Omental fat pad (tissue), 3 donors: ENCODE measurements at regions not wholly inside any gene's neighbourhood (a gene's known extent, or its start where the extent isn't known, plus 50 kb on each side); places are given as distances from the start of the nearest gene placed in this dataset.
"Not testable (repeated sequence)": the region's sequence is repeated elsewhere in the genome, so short reads cannot be mapped to it uniquely, and the experiment has no call there.

ENCODE experiments used
- ATAC-seq: fragments of 150-250 bp; one replicate; pipeline ENCODE4 v1.9.1; 2016; ENCODE audit warnings: mild to moderate bottlenecking, moderate library complexity; ENCODE audit not compliant: low FRiP score
- DNase-seq: peaks from one replicate; pipeline ENCODE4 v3.0.0-alpha.2; 2019; ENCODE audit warnings: low spot score
- TF ChIP-seq, protein P1 (sequence below), 3 donors: fragments of 450-650 bp; IDR thresholded peaks; one replicate each; pipeline ENCODE4 v1.5.1; 2016 to 2017; ENCODE audit warnings: antibody characterized with exemption in 3 of 3, mild to moderate bottlenecking in 3 of 3, moderate library complexity in 2 of 3

DNA sequence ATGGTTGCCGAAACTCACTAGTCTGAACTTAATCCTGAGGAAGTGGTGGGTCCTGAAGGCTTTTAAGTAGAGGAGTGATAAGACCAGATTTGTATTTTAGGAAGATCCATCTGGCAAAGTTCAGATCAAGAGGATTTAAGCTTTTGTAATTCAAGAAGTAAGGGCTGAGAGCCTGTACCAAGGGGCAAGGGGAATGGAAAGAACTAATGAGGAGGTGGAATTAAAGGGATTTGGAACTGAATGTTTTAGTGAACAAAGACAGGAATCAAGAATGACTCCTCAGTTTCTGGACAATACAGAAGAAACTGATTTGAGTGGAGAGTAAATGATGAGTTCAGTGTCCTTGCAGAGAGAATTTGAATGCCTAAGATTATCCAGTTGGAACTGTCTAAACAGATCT lies 249.0 kb downstream of the C7orf25 start:
- DNase-seq (no peak), ATAC-seq (no peak)
- TF ChIP-seq, protein P1, sequence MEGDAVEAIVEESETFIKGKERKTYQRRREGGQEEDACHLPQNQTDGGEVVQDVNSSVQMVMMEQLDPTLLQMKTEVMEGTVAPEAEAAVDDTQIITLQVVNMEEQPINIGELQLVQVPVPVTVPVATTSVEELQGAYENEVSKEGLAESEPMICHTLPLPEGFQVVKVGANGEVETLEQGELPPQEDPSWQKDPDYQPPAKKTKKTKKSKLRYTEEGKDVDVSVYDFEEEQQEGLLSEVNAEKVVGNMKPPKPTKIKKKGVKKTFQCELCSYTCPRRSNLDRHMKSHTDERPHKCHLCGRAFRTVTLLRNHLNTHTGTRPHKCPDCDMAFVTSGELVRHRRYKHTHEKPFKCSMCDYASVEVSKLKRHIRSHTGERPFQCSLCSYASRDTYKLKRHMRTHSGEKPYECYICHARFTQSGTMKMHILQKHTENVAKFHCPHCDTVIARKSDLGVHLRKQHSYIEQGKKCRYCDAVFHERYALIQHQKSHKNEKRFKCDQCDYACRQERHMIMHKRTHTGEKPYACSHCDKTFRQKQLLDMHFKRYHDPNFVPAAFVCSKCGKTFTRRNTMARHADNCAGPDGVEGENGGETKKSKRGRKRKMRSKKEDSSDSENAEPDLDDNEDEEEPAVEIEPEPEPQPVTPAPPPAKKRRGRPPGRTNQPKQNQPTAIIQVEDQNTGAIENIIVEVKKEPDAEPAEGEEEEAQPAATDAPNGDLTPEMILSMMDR (IDR thresholded peaks at IDR 0.05), result no peak

DNA sequence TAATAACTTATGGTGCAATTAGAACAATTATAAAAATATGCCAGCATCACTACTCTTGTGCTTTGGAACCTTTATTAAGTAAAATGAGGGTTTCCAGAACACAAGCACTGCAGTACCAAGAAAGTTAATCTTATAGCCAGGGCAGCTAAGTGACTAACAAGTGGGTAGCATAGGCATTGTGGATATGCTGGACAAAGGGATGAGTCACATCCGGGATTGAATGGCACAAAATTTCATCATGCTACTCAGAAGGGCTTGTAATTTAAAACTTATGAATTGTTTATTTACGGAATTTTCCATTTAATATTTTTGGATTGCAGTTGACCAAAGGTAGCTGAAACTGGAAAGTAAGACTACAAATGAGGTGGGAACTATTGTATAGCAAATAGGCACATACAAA lies 250.6 kb downstream of the C7orf25 start:
- TF ChIP-seq, protein P1 (IDR thresholded peaks at IDR 0.05), result no peak
- ATAC-seq, result no peak

DNA sequence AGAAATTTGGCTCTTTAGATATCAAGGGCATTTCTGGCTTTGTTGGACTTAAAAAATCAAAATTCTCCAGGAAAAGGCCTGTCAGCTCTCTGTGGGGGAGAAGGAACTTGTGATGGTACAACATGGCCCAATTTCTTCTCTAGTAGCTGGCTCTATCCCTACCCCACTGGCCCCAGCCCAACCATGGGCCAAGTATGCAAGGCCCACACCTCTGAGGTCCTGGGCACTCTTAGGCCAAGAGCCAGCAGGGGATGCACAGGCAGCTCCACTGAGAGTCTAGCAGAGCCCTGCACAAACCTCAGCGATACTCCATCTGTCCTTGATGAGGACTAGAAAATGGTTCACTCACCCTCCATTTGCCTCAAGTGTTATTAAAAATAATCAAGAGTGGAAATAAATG lies 261.2 kb downstream of the C7orf25 start:
- ATAC-seq, result no peak
- no peak for DNase-seq
- TF ChIP-seq, protein P1 (IDR thresholded peaks at IDR 0.05), result no peak

More for the DNA sequence above, 250.6 kb downstream of the C7orf25 start:
- no peak for DNase-seq

DNA sequence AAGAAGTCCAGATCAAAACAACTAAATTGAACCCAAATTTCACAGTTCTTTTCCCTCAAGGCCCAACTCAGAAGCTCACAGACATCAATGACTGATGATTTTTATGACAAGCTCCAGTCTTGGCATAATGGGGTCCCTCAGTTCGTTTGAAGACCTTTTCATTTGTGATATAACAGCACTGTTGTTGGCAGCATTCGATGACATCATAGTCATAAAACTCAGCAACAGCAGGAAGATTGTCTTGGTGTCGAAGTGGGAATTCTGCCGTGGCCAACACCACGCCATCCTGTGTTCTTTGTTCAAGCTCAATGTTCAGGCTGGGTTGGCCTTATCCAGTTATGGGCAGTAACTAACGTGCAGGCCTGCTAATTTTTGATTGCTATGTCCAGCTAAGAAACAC lies 261.7 kb downstream of the C7orf25 start:
- ATAC-seq (no peak), DNase-seq (no peak)
- TF ChIP-seq, protein P1 (IDR thresholded peaks at IDR 0.05), result no peak

DNA sequence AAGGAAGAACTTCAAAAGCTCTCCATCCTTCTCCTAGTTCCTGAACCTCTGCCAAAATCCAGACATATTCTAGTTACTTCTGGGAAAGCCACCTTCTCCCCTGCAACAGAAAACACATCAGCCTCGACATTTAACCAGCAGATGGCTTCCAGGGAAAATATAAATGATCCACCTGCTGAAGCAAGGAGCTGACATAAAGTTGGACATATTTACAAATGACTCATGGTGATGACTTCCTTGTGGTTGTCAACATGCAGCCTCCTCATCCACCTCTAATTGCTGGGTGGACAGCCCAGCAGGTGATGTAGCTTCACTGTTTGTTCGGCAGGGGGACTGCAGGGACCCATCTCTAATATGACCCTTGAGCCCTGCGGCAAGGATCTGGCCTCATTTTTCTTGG lies 266.0 kb downstream of the C7orf25 start:
- ATAC-seq (no peak), DNase-seq (no peak)
- TF ChIP-seq, protein P1 (IDR thresholded peaks at IDR 0.05), result no peak

DNA sequence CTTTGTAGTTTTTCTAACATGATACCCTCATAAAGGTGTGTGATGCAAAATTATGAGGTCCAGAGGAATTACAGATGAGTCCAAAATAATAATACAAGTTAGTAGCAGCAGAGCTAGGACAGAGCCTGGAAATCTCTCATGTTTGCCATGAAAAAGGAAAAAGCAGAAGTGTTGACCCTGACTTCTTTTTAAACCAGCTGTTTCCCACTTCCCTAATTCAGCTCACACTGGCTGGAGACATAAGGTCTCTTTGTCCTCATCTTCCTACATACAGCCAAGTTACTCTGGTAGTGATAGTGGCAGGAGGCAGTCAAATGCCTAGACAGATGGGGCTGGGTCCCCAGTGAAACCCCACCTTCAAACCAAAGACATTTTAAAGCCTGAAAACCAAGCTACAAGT lies 269.2 kb downstream of the C7orf25 start:
- DNase-seq, result no peak
- ATAC-seq, result no peak
- TF ChIP-seq, protein P1 (IDR thresholded peaks at IDR 0.05), result no peak

DNA sequence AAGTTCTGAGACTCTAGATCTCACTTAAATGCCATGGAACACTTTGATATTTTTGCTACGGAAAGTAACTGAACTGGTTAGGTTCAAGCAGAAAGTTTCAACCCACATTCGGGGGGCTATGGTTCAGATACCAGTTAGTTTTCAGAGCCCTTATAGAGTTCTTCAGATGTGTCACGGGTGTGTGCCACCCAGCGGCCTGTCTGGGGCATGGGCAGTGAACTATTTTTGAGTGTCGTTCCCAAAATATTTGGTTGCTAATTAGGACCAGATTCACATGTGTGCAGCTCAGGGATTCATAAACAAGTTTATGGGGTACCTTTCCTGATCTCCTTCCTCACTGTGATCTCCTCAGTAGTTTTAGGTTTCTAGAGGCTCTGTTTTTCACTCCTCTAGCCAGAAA lies 271.9 kb downstream of the C7orf25 start:
- TF ChIP-seq, protein P1 (IDR thresholded peaks at IDR 0.05), result no peak
- no peak for DNase-seq
- no peak for ATAC-seq

DNA sequence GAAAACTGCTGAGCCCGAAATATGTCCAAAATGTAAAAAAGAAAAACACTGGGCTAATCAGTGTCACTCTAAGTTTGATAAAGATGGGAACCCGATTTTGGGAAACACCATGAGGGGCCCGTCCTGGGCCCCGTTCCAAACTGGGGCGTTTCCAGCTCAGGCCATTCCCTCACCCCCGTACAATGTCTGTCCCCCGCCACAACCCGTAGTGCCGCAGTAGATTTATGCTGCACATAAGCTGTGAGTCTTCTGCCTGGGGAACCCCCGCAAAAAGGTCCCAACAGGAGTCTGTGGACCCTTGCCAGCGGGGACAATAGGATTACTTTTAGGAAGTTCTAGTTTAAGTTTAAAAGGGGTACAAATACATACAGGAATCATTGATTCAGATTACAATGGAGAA lies 275.5 kb downstream of the C7orf25 start:
- not testable (repeated sequence) for ATAC-seq, DNase-seq
